ENCODE measurements at regions not wholly inside any gene's neighbourhood (a gene's known extent, or its start where the extent isn't known, plus 50 kb on each side); places are given as distances from the start of the nearest gene placed in this dataset.
A peak's percentile ranks its signal among the peaks of the same experiment; 100 is the strongest.

DNA sequence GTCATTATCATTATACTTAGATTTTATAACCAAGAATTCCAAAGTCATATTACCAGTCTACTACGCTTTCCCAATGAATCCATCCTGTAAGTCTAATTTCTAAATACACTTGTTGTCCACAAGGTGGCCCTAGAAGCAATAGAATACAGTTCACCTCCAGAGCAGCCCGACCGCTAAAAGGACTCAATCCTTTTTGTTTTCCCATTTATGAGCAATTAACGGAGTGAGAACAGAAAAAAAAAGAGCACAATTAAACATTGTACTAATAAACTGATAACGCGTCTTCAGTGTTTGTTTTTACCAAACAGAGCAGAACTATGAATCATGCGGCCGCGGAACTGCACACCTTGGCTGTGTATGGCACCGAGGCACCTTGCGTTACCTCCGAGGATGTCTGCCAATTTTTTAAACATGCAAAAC lies 160.7 kb upstream of the DAPK1 start:
- no peaks in the 10 kb centered on the region for H3K9me3 ChIP-seq (ENCODE audit: control insufficient read depth, low read depth, low read length)
- TF ChIP-seq, protein P1, sequence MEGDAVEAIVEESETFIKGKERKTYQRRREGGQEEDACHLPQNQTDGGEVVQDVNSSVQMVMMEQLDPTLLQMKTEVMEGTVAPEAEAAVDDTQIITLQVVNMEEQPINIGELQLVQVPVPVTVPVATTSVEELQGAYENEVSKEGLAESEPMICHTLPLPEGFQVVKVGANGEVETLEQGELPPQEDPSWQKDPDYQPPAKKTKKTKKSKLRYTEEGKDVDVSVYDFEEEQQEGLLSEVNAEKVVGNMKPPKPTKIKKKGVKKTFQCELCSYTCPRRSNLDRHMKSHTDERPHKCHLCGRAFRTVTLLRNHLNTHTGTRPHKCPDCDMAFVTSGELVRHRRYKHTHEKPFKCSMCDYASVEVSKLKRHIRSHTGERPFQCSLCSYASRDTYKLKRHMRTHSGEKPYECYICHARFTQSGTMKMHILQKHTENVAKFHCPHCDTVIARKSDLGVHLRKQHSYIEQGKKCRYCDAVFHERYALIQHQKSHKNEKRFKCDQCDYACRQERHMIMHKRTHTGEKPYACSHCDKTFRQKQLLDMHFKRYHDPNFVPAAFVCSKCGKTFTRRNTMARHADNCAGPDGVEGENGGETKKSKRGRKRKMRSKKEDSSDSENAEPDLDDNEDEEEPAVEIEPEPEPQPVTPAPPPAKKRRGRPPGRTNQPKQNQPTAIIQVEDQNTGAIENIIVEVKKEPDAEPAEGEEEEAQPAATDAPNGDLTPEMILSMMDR (optimal IDR thresholded peaks at IDR 0.05 in 1 of 3, IDR thresholded peaks at IDR 0.05 in 1 of 3, conservative IDR thresholded peaks at IDR 0.05 in 1 of 3; ENCODE audit: extremely low read depth in 1 of 3, insufficient read depth in 2 of 3, low read length in 3 of 3) = peak; percentile 22 to 55 (median 50)
- no peak for TF ChIP-seq EZH2 (IDR thresholded peaks at IDR 0.05; ENCODE audit: low read length)
- peak overlapping the region in 2 of 3 experiments; percentile 65 to 66 for H3K4me3 ChIP-seq (ENCODE audit: control insufficient read depth in 2 of 3, extremely low read depth in 1 of 3, insufficient read depth in 2 of 3, low read depth in 1 of 3, low read length in 3 of 3)
- no peaks in the 10 kb centered on the region for H3K9me1 ChIP-seq (ENCODE audit: control insufficient read depth, extremely low read depth, insufficient read depth, low read length)
- no peaks in the 10 kb centered on the region for H4K20me1 ChIP-seq (ENCODE audit: control insufficient read depth, extremely low read depth, insufficient read depth, low read length)
- dilution Hi-C loops (cut with MboI; ENCODE audit: extremely low pct_ligation_motif_present, low sequenced_read_pairs) = no loop called here
- no peak overlapping the region for H3K9ac ChIP-seq (ENCODE audit: control insufficient read depth, extremely low read depth, insufficient read depth, low read length)
- DNase-seq (ENCODE audit: low read depth, low spot score) = peak; percentile 55
- peaks cover 12% of the 10 kb centered on the region for H3K4me1 ChIP-seq (ENCODE audit: control insufficient read depth, extremely low read depth, insufficient read depth, low read length)
- H3K27ac ChIP-seq (ENCODE audit: control insufficient read depth, insufficient read depth, low read length) = no peak overlapping the region
- no peaks in the 10 kb centered on the region for H3K79me2 ChIP-seq (ENCODE audit: control insufficient read depth, insufficient read depth, low read length)
- H3K27me3 ChIP-seq (ENCODE audit: control insufficient read depth, extremely low read depth, insufficient read depth, low read length) = no peaks in the 10 kb centered on the region
- H3K36me3 ChIP-seq (ENCODE audit: control insufficient read depth in 2 of 2, extremely low read depth in 1 of 2, insufficient read depth in 2 of 2, low read length in 2 of 2) = no peaks in the 10 kb centered on the region
- H3K4me2 ChIP-seq (ENCODE audit: control insufficient read depth, extremely low read depth, insufficient read depth, low read depth, low read length) = peak overlapping the region; percentile 95
- peak; percentile 9 for FAIRE-seq
- H2AFZ ChIP-seq (ENCODE audit: control insufficient read depth, low read length) = peak overlapping the region; percentile 76

DNA sequence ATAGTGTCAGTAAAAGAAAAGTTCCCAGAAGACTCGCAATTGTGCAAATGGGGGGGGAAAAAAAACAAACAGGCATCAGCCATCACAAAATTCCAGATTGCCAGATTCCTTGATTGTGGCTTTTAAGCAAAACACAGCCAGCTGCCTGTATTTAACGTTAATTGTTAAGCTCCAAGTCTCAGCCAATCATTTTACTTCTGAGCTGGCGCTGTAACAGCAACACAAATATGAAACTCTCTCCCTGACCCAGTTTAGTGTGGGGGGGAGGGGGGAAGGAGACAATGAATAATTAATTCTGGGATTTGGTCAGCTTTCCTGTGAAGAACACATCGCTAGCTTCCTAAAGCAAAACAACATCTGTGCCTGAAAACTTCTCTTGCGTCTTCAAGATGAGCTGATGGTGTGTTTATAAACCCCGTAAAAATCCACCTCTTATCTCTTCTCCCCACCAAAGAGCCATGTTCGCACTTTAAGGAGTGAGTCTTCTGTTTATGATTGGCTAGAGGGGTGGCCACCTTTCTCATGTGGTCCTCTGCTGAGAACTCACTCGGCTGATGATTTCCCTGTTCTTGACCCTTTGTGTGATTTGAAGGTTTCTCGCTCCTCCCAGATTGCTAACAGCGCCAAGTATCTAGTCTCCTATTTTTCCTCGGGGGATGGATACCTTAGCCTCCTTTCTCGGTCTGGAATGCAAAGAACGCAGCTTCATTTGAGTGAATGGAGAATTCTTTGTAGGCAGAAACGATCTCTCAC lies 160.2 kb upstream of the DAPK1 start:
- Histone ChIP-seq H3K9me3 (ENCODE audit: control insufficient read depth, low read depth, low read length) (no peaks in the 10 kb centered on the region), H3K27ac (ENCODE audit: control insufficient read depth, insufficient read depth, low read length) (no peak overlapping the region), H3K79me2 (ENCODE audit: control insufficient read depth, insufficient read depth, low read length) (no peaks in the 10 kb centered on the region), H3K9ac (ENCODE audit: control insufficient read depth, extremely low read depth, insufficient read depth, low read length) (no peak overlapping the region), H3K4me1 (ENCODE audit: control insufficient read depth, extremely low read depth, insufficient read depth, low read length) (peaks cover 12% of the 10 kb centered on the region), H4K20me1 (ENCODE audit: control insufficient read depth, extremely low read depth, insufficient read depth, low read length) (no peaks in the 10 kb centered on the region), H3K9me1 (ENCODE audit: control insufficient read depth, extremely low read depth, insufficient read depth, low read length) (no peaks in the 10 kb centered on the region), H2AFZ (ENCODE audit: control insufficient read depth, low read length) (peak overlapping the region; percentile 76), H3K36me3 (ENCODE audit: control insufficient read depth in 2 of 2, extremely low read depth in 1 of 2, insufficient read depth in 2 of 2, low read length in 2 of 2) (no peaks in the 10 kb centered on the region), H3K4me2 (ENCODE audit: control insufficient read depth, extremely low read depth, insufficient read depth, low read depth, low read length) (peak overlapping the region; percentile 95), H3K4me3 (ENCODE audit: control insufficient read depth in 2 of 3, extremely low read depth in 1 of 3, insufficient read depth in 2 of 3, low read depth in 1 of 3, low read length in 3 of 3) (peak overlapping the region in 2 of 3 experiments; percentile 65 to 66), H3K27me3 (ENCODE audit: control insufficient read depth, extremely low read depth, insufficient read depth, low read length) (no peaks in the 10 kb centered on the region)
- peak; percentile 2 for DNase-seq (ENCODE audit: low read depth, low spot score)
- no peak for TF ChIP-seq EZH2 (IDR thresholded peaks at IDR 0.05; ENCODE audit: low read length)
- TF ChIP-seq, protein P1 (optimal IDR thresholded peaks at IDR 0.05 in 1 of 3, IDR thresholded peaks at IDR 0.05 in 1 of 3, conservative IDR thresholded peaks at IDR 0.05 in 1 of 3; ENCODE audit: extremely low read depth in 1 of 3, insufficient read depth in 2 of 3, low read length in 3 of 3) = no peak
- peak; percentile 39 for FAIRE-seq
- dilution Hi-C loops (cut with MboI; ENCODE audit: extremely low pct_ligation_motif_present, low sequenced_read_pairs) = no loop called here
